Spleen (tissue), 7 donors: ENCODE measurements at regions not wholly inside any gene's neighbourhood (a gene's known extent, or its start where the extent isn't known, plus 50 kb on each side); places are given as distances from the start of the nearest gene placed in this dataset.

ENCODE experiments used
- POLR2A ChIP-seq, 3 donors: fragments of 450-650 bp; IDR thresholded peaks; one replicate each; pipeline ENCODE4 v1.5.1; 2017; ENCODE audit warnings: antibody characterized with exemption in 3 of 3, mild to moderate bottlenecking in 1 of 3
- TF ChIP-seq, protein P1 (sequence below), 11 experiments: fragments of 200-600 bp in 7 of 11; fragments of 450-650 bp in 4 of 11; sonication (generic) in 4 of 11; IDR thresholded peaks in 8 of 11; conservative IDR thresholded peaks in 3 of 11; 1 replicate in 7 of 11; 2 replicates in 4 of 11; pipeline versions ENCODE4 v1.4.0 to v1.8.0; 2016 to 2021; ENCODE audit warnings: antibody characterized with exemption in 11 of 11, inconsistent platforms in 4 of 11, mild to moderate bottlenecking in 1 of 11
- donor health status: DM: no; HTN: no; CAD: no; lungs with moderate emphysema.
- donor health status: DM: no; HTN: no; CAD: no.
- donor health status: DM: no; HTN: no; CAD: no.

DNA sequence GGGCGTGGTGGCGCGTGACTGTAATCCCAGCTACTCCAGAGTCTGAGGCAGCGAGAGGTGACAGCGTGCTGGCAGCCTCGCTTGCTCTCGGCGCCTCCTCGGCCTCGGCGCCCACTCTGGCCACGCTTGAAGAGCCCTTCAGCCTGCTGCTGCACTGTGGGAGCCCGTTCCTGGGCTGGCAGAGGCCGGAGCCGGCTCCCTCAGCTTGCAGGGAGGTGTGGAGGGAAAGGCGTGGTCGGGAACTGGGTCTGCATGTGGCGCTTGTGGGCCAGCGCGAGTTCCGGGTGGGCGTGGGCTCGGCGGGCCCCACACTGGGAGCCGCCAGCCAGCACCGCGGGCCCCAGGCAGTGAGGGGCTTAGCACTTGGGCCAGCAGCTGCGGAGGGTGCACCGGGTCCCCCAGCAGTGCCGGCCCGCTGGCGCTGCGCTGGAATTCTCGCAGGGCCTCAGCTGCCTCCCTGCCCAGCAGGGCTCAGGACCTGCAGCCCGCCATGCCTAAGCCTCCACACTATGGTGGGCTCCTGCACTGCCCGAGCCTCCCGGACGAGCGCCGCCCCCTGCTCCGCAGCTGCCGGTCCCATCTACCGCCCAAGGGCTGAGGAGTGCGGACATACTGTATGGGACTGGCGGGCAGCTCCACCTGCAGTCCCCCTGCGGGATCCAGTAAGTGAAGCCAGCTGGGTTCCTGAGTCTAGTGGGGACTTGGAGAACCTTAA lies 1093.3 kb upstream of the CDH8 start:
- TF ChIP-seq, protein P1, sequence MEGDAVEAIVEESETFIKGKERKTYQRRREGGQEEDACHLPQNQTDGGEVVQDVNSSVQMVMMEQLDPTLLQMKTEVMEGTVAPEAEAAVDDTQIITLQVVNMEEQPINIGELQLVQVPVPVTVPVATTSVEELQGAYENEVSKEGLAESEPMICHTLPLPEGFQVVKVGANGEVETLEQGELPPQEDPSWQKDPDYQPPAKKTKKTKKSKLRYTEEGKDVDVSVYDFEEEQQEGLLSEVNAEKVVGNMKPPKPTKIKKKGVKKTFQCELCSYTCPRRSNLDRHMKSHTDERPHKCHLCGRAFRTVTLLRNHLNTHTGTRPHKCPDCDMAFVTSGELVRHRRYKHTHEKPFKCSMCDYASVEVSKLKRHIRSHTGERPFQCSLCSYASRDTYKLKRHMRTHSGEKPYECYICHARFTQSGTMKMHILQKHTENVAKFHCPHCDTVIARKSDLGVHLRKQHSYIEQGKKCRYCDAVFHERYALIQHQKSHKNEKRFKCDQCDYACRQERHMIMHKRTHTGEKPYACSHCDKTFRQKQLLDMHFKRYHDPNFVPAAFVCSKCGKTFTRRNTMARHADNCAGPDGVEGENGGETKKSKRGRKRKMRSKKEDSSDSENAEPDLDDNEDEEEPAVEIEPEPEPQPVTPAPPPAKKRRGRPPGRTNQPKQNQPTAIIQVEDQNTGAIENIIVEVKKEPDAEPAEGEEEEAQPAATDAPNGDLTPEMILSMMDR (IDR thresholded peaks at IDR 0.05 in 8 of 11, conservative IDR thresholded peaks at IDR 0.05 in 3 of 11) = no peak
- TF ChIP-seq POLR2A (IDR thresholded peaks at IDR 0.05) = no peak
